ENCODE measurements at regions not wholly inside any gene's neighbourhood (a gene's known extent, or its start where the extent isn't known, plus 50 kb on each side); places are given as distances from the start of the nearest gene placed in this dataset.

GRCh38 chr4:126899331-126899801, 733.4 kb upstream of the INTU start:
- TF ChIP-seq CTCF (IDR thresholded peaks at IDR 0.05), result no peak
- no peak for TF ChIP-seq POLR2A (IDR thresholded peaks at IDR 0.05)
- TF ChIP-seq POLR2AphosphoS5 (IDR thresholded peaks at IDR 0.05), result peak in 3 of 4 donors; percentile 14 to 23 (median 16)
- peak in 1 of 4 donors; percentile 38 for TF ChIP-seq EP300 (IDR thresholded peaks at IDR 0.05)
